Aorta (tissue), 5 donors: ENCODE measurements at regions not wholly inside any gene's neighbourhood (a gene's known extent, or its start where the extent isn't known, plus 50 kb on each side); places are given as distances from the start of the nearest gene placed in this dataset.
"Not testable (repeated sequence)": the region's sequence is repeated elsewhere in the genome, so short reads cannot be mapped to it uniquely, and the experiment has no call there.

Experiments used
- ATAC-seq: fragments of 200-7000 bp; cut with Tn5 transposase; one replicate; pipeline ENCODE4 v1.9.1; 2022; ENCODE audit warnings: moderate library complexity; ENCODE audit not compliant: low FRiP score
- DNase-seq, 2 donors: peaks; one replicate each; pipeline ENCODE4 v3.0.0-alpha.2; 2020
- H3K27ac ChIP-seq, 2 donors: one replicate each; pipeline ENCODE4 v1.5.1; 2013; ENCODE audit warnings: low read length in 2 of 2, mild to moderate bottlenecking in 2 of 2, moderate library complexity in 2 of 2, control low read depth in 1 of 2, inconsistent platforms in 1 of 2, low read depth in 1 of 2
- H3K27me3 ChIP-seq, 2 donors: one replicate each; pipeline ENCODE4 v1.6.1; 2013; ENCODE audit warnings: control low read depth in 1 of 2, low read length in 1 of 2, mild to moderate bottlenecking in 1 of 2, moderate library complexity in 1 of 2; ENCODE audit not compliant: insufficient read depth in 2 of 2, control insufficient read depth in 1 of 2
- H3K36me3 ChIP-seq, 2 donors: one replicate each; pipeline ENCODE4 v1.6.1; 2013; ENCODE audit warnings: control low read depth in 1 of 2, low read length in 1 of 2, mild to moderate bottlenecking in 1 of 2; ENCODE audit not compliant: insufficient read depth in 2 of 2, control insufficient read depth in 1 of 2
- H3K4me1 ChIP-seq, 2 donors: one replicate each; pipeline ENCODE4 v1.6.1; 2013; ENCODE audit warnings: low read length in 2 of 2, control low read depth in 1 of 2, mild to moderate bottlenecking in 1 of 2, moderate library complexity in 1 of 2; ENCODE audit not compliant: insufficient read depth in 2 of 2, control insufficient read depth in 1 of 2
- H3K4me3 ChIP-seq, 2 donors: one replicate each; pipeline ENCODE4 v1.5.1; 2013; ENCODE audit warnings: low read length in 2 of 2, control low read depth in 1 of 2, mild to moderate bottlenecking in 1 of 2
- H3K9me3 ChIP-seq: one replicate; pipeline ENCODE4 v1.6.1; 2013; ENCODE audit warnings: mild to moderate bottlenecking, low read length; ENCODE audit not compliant: control insufficient read depth
- WGBS, 2 donors: extraction: QIAGEN DNeasy Blood & Tissue Kit; methylation state at CpG; one replicate each; pipeline ENCODE4 v1.1.7; 2013; 5-methylcytosine and 5-hydroxymethylcytosine counted together
- intact Hi-C, 2 donors: fragments of 100-400 bp; cut with DNase I; formaldehyde crosslinking; loops; one replicate each; pipeline versions ENCODE4 v1.14.2 to v1.15.0; 2022
- donor health status: healthy with polysubstance abuse.
- donor health status: Bipolar disorder and iron deficiency.
- donor health status: DM: no; HTN: no; CAD: no.
- donor health status: DM: no; HTN: no; CAD: no.
- donor health status: DM: yes; HTN: yes; CAD: no.

- Histone ChIP-seq H3K27ac (no peak overlapping the region), H3K4me1 (no peaks in the 10 kb centered on the region), H3K36me3 (no peaks in the 10 kb centered on the region), H3K4me3 (no peak overlapping the region), H3K27me3 (no peaks in the 10 kb centered on the region), H3K9me3 (peaks cover 6% of the 10 kb centered on the region)
- intact Hi-C loops = no loop called here
- ATAC-seq (no peak), DNase-seq (no peak)
- 91 to 95% methylated on average over 5 of the region's 5 CpGs for WGBS, 2 donors
Measured at GRCh38 chr20:47423586-47423985, 67.1 kb upstream of the ZMYND8 start.

- H3K4me1 ChIP-seq = no peaks in the 10 kb centered on the region
Measured at GRCh38 chr20:47427067-47427466, 70.6 kb upstream of the ZMYND8 start.

GRCh38 chr20:47427746-47428145 is 71.2 kb upstream of the ZMYND8 start:
- DNase-seq = no peak
- intact Hi-C loops = no loop called here
- no peak overlapping the region for H3K27ac ChIP-seq
- H3K4me1 ChIP-seq = no peaks in the 10 kb centered on the region
- WGBS, 2 donors = 92 to 94% methylated on average over 4 of the region's 4 CpGs
- H3K4me3 ChIP-seq = no peak overlapping the region
- no peaks in the 10 kb centered on the region for H3K36me3 ChIP-seq
- H3K27me3 ChIP-seq = no peaks in the 10 kb centered on the region
- no peak for ATAC-seq
- peaks cover 6% of the 10 kb centered on the region for H3K9me3 ChIP-seq

More at GRCh38 chr20:47427067-47427466, 70.6 kb upstream of the ZMYND8 start:
- Histone ChIP-seq H3K9me3 (peaks cover 6% of the 10 kb centered on the region), H3K27ac (no peak overlapping the region), H3K36me3 (no peaks in the 10 kb centered on the region), H3K4me3 (no peak overlapping the region), H3K27me3 (no peaks in the 10 kb centered on the region)
- 97% methylated on average over 2 of the region's 2 CpGs for WGBS, 2 donors
- intact Hi-C loops = no loop called here
- DNase-seq (no peak), ATAC-seq (no peak)

GRCh38 chr20:47428164-47428563 is 71.7 kb upstream of the ZMYND8 start:
- intact Hi-C loops = no loop called here
- no peak for ATAC-seq
- 90 to 93% methylated on average over 3 of the region's 3 CpGs for WGBS, 2 donors

GRCh38 chr20:47428851-47429336 is 72.4 kb upstream of the ZMYND8 start:
- Histone ChIP-seq H3K27me3 (no peaks in the 10 kb centered on the region), H3K4me1 (no peaks in the 10 kb centered on the region), H3K27ac (no peak overlapping the region), H3K9me3 (peaks cover 6% of the 10 kb centered on the region), H3K4me3 (no peak overlapping the region), H3K36me3 (no peaks in the 10 kb centered on the region)
- intact Hi-C loops = no loop called here
- no peak for ATAC-seq
- no peak for DNase-seq
- WGBS, 2 donors = 93% methylated on average over 4 of the region's 4 CpGs

More at GRCh38 chr20:47428164-47428563, 71.7 kb upstream of the ZMYND8 start:
- Histone ChIP-seq H3K27ac (no peak overlapping the region), H3K9me3 (peaks cover 6% of the 10 kb centered on the region), H3K4me1 (no peaks in the 10 kb centered on the region), H3K36me3 (no peaks in the 10 kb centered on the region), H3K4me3 (no peak overlapping the region), H3K27me3 (no peaks in the 10 kb centered on the region)
- DNase-seq = no peak

GRCh38 chr20:47429409-47429808 is 72.3 kb upstream of the NCOA3 start:
- no peak for DNase-seq
- no peak for ATAC-seq
- Histone ChIP-seq H3K4me1 (no peaks in the 10 kb centered on the region), H3K27me3 (no peaks in the 10 kb centered on the region), H3K27ac (no peak overlapping the region), H3K36me3 (no peaks in the 10 kb centered on the region), H3K9me3 (peaks cover 6% of the 10 kb centered on the region), H3K4me3 (no peak overlapping the region)
- WGBS, 2 donors = 84 to 92% methylated on average over 3 of the region's 3 CpGs
- intact Hi-C loops = no loop called here

GRCh38 chr20:47430862-47431588 is 70.7 kb upstream of the NCOA3 start:
- Histone ChIP-seq H3K4me3 (no peak overlapping the region), H3K27me3 (no peaks in the 10 kb centered on the region), H3K4me1 (no peaks in the 10 kb centered on the region), H3K36me3 (no peaks in the 10 kb centered on the region), H3K27ac (no peak overlapping the region), H3K9me3 (peaks cover 6% of the 10 kb centered on the region)
- intact Hi-C loops = no loop called here
- ATAC-seq (no peak), DNase-seq (no peak)
- whole genome bisulfite sequencing, 2 donors = 95% methylated on average over 5 of the region's 5 CpGs

GRCh38 chr20:47432834-47433210 is 68.9 kb upstream of the NCOA3 start:
- no peaks in the 10 kb centered on the region for H3K27me3 ChIP-seq
- 63 to 65% methylated on average over 3 of the region's 3 CpGs for WGBS, 2 donors
- ATAC-seq (no peak), DNase-seq (no peak)
- no peak overlapping the region for H3K27ac ChIP-seq
- no peaks in the 10 kb centered on the region for H3K36me3 ChIP-seq
- no peaks in the 10 kb centered on the region for H3K4me1 ChIP-seq
- H3K9me3 ChIP-seq = peaks cover 1% of the 10 kb centered on the region
- H3K4me3 ChIP-seq = no peak overlapping the region
- intact Hi-C loops = no loop called here

GRCh38 chr20:47434128-47434779 is 67.4 kb upstream of the NCOA3 start:
- ATAC-seq, H3K27me3 ChIP-seq, intact Hi-C loops, H3K36me3 ChIP-seq, H3K4me3 ChIP-seq, H3K27ac ChIP-seq, H3K9me3 ChIP-seq, DNase-seq, H3K4me1 ChIP-seq: not testable (repeated sequence)
- WGBS, 2 donors = 93% methylated on average over 13 of the region's 13 CpGs
